Endodermal cell (in vitro differentiated cells): ENCODE measurements at regions not wholly inside any gene's neighbourhood (a gene's known extent, or its start where the extent isn't known, plus 50 kb on each side); places are given as distances from the start of the nearest gene placed in this dataset.
A peak's percentile ranks its signal among the peaks of the same experiment; 100 is the strongest.

ENCODE experiments used
- DNase-seq: peaks from one replicate; pipeline ENCODE4 v3.0.0-alpha.2; 2017
- H3K27ac ChIP-seq: 2 replicates; pipeline ENCODE4 v1.5.1; 2013; ENCODE audit warnings: mild to moderate bottlenecking, low read depth, low read length, moderate library complexity
- H3K27me3 ChIP-seq: 2 replicates; pipeline ENCODE4 v1.6.1; 2013; ENCODE audit warnings: mild to moderate bottlenecking, low read length, moderate library complexity; ENCODE audit not compliant: insufficient read depth, control insufficient read depth, poor library complexity, severe bottlenecking
- H3K36me3 ChIP-seq: 2 replicates; pipeline ENCODE4 v1.7.0; 2013; ENCODE audit warnings: mild to moderate bottlenecking, low read length, moderate library complexity; ENCODE audit not compliant: control insufficient read depth, insufficient read depth
- H3K4me1 ChIP-seq: one replicate; pipeline ENCODE4 v1.7.0; 2013; ENCODE audit warnings: low read length; ENCODE audit not compliant: control insufficient read depth, insufficient read depth
- H3K4me3 ChIP-seq: 2 replicates; pipeline ENCODE4 v1.5.1; 2013; ENCODE audit warnings: mild to moderate bottlenecking, low read length, moderate library complexity
- H3K9ac ChIP-seq: 2 replicates; pipeline ENCODE4 v1.6.1; 2013; ENCODE audit warnings: mild to moderate bottlenecking, low read length, moderate library complexity; ENCODE audit not compliant: poor library complexity, severe bottlenecking; ENCODE audit errors: extremely low read depth
- H3K9me3 ChIP-seq: 2 replicates; pipeline ENCODE4 v1.6.1; 2013; ENCODE audit warnings: mild to moderate bottlenecking, low read length, moderate library complexity; ENCODE audit not compliant: control insufficient read depth
- H3K27ac Mint-ChIP-seq: 2 replicates; pipeline ENCODE4 v1.8.0; 2020; ENCODE audit warnings: mixed read lengths
- H3K27me3 Mint-ChIP-seq: 2 replicates; pipeline ENCODE4 v1.8.0; 2021; ENCODE audit warnings: mild to moderate bottlenecking, mixed read lengths; ENCODE audit not compliant: insufficient read depth
- H3K36me3 Mint-ChIP-seq: 2 replicates; pipeline ENCODE4 v1.8.0; 2020; ENCODE audit warnings: low read depth, mixed read lengths
- H3K4me1 Mint-ChIP-seq: 2 replicates; pipeline ENCODE4 v1.8.0; 2020; ENCODE audit warnings: mixed read lengths
- H3K4me3 Mint-ChIP-seq: 2 replicates; pipeline ENCODE4 v1.8.0; 2020; ENCODE audit warnings: mild to moderate bottlenecking, moderate library complexity, mixed read lengths
- H3K9me3 Mint-ChIP-seq: 2 replicates; pipeline ENCODE4 v1.8.0; 2020; ENCODE audit warnings: mild to moderate bottlenecking, mixed read lengths
- WGBS, 2 experiments: methylation state at CpG; one replicate each; pipeline versions ENCODE4 v1.1.5 to v1.1.7; 2013; ENCODE audit warnings: missing lambda C conversion rate in 2 of 2, mixed read lengths in 1 of 2; ENCODE audit not compliant: insufficient coverage in 1 of 2, insufficient read length in 1 of 2; 5-methylcytosine and 5-hydroxymethylcytosine counted together
- TF ChIP-seq, protein P1 (sequence below): fragments of 200-600 bp; sonication (generic); conservative IDR thresholded peaks from 2 replicates; pipeline ENCODE4 v1.5.0; 2021; ENCODE audit warnings: antibody characterized with exemption, mild to moderate bottlenecking

DNA sequence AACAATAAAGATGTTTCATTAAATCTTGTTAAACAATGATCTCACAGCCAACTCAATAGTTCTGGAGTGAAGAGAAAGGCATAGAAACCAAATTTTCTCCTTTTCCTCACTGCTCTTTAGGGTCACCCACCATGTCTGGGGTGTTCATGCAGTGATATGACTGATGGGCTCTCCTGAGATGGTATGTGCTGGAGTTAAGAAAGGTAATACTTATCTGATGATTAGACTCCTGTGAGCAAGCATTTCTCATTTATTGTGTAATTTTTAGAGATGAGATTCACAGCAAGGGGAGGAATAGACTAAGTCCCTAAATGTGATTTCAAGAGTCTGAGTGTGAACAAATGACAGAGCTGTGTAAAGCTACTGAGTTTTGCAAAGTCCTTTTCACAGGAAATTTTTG is 1361.3 kb upstream of the CELF2 start:
- Mint-ChIP-seq H3K27ac (no peak overlapping the region), H3K9me3 (peaks cover 13% of the 10 kb centered on the region), H3K4me3 (no peak overlapping the region), H3K4me1 (no peaks in the 10 kb centered on the region), H3K36me3 (no peaks in the 10 kb centered on the region), H3K27me3 (no peaks in the 10 kb centered on the region)
- no peaks in the 10 kb centered on the region for H3K27me3 ChIP-seq
- no peak overlapping the region for H3K27ac ChIP-seq
- no peak for DNase-seq
- H3K4me3 ChIP-seq, result no peak overlapping the region
- no peaks in the 10 kb centered on the region for H3K36me3 ChIP-seq
- H3K9ac ChIP-seq, result no peak overlapping the region
- no peaks in the 10 kb centered on the region for H3K9me3 ChIP-seq
- H3K4me1 ChIP-seq, result no peaks in the 10 kb centered on the region
- TF ChIP-seq, protein P1, sequence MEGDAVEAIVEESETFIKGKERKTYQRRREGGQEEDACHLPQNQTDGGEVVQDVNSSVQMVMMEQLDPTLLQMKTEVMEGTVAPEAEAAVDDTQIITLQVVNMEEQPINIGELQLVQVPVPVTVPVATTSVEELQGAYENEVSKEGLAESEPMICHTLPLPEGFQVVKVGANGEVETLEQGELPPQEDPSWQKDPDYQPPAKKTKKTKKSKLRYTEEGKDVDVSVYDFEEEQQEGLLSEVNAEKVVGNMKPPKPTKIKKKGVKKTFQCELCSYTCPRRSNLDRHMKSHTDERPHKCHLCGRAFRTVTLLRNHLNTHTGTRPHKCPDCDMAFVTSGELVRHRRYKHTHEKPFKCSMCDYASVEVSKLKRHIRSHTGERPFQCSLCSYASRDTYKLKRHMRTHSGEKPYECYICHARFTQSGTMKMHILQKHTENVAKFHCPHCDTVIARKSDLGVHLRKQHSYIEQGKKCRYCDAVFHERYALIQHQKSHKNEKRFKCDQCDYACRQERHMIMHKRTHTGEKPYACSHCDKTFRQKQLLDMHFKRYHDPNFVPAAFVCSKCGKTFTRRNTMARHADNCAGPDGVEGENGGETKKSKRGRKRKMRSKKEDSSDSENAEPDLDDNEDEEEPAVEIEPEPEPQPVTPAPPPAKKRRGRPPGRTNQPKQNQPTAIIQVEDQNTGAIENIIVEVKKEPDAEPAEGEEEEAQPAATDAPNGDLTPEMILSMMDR, result no peak

DNA sequence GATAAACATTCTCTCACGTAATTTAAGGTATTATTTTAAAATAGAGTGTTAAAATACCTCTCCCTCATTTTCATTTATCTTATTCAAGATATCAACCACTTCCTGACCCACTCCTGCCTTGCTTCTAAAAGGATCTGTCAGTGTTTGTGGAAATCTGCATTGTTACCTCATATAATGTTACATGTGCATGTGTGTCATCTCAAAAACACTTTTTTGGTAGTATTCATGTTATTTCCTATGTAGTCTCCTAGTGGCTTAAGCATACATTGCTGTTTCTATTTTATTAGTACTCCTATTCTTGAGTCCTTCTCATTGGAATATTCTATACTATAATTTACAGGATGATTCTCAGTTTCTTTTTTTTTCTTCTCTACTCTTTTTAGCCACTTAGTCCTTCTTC is 1360.7 kb upstream of the CELF2 start:
- no peak overlapping the region for H3K4me3 Mint-ChIP-seq
- peaks cover 13% of the 10 kb centered on the region for H3K9me3 Mint-ChIP-seq
- H3K36me3 Mint-ChIP-seq, result no peaks in the 10 kb centered on the region
- no peaks in the 10 kb centered on the region for H3K36me3 ChIP-seq
- H3K27me3 Mint-ChIP-seq, result no peaks in the 10 kb centered on the region
- no peaks in the 10 kb centered on the region for H3K9me3 ChIP-seq
- H3K4me3 ChIP-seq, result no peak overlapping the region
- TF ChIP-seq, protein P1, result peak; percentile 27
- no peak for DNase-seq
- H3K27ac Mint-ChIP-seq, result no peak overlapping the region
- no peaks in the 10 kb centered on the region for H3K4me1 ChIP-seq
- H3K27me3 ChIP-seq, result no peaks in the 10 kb centered on the region
- no peak overlapping the region for H3K9ac ChIP-seq
- no peak overlapping the region for H3K27ac ChIP-seq
- H3K4me1 Mint-ChIP-seq, result no peaks in the 10 kb centered on the region
- WGBS, 2 experiments, result no CpG with 5 or more reads among the region's 1 CpG

DNA sequence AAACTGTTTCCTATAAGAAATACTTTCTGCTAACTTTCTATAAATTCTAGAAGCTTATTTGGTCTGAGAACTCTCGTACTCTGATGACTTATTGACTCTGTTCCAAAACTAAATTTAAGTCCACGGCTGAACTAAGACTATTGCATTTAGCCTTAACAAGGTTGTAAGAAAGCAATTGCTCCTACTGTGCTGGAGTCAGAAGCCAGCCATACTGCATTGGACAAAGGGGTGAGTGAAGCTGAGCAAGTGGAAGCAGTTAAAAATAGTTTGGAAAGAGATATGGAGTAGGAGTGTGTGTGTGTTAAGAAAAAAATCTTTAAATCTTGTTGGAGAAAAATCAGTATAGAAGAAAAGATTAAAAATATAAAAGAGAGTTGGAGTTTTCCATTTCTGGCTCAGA is 1360.1 kb upstream of the CELF2 start:
- H3K4me1 ChIP-seq, result no peaks in the 10 kb centered on the region
- no peak overlapping the region for H3K9ac ChIP-seq
- no peaks in the 10 kb centered on the region for H3K36me3 ChIP-seq
- TF ChIP-seq, protein P1, result no peak
- H3K4me1 Mint-ChIP-seq, result no peaks in the 10 kb centered on the region
- no peak for DNase-seq
- WGBS, 2 experiments, result 73 to 93% methylated on average over 1 to 2 of the region's 2 CpGs
- peaks cover 15% of the 10 kb centered on the region for H3K9me3 Mint-ChIP-seq
- H3K4me3 ChIP-seq, result no peak overlapping the region
- H3K27me3 Mint-ChIP-seq, result no peaks in the 10 kb centered on the region
- no peaks in the 10 kb centered on the region for H3K9me3 ChIP-seq
- H3K36me3 Mint-ChIP-seq, result no peaks in the 10 kb centered on the region
- H3K27ac Mint-ChIP-seq, result no peak overlapping the region
- H3K27ac ChIP-seq, result no peak overlapping the region
- no peak overlapping the region for H3K4me3 Mint-ChIP-seq
- no peaks in the 10 kb centered on the region for H3K27me3 ChIP-seq
